HEK293 (cell line): ENCODE measurements at regions not wholly inside any gene's neighbourhood (a gene's known extent, or its start where the extent isn't known, plus 50 kb on each side); places are given as distances from the start of the nearest gene placed in this dataset.

ENCODE experiments used
- CTCF ChIA-PET: fragments of 350-600 bp; formaldehyde crosslinking; extraction: SDS; loops from one replicate; lab custom pipeline; 2021; ENCODE audit warnings: antibody characterized with exemption; lab: Yijun Ruan, JAX
- POLR2A ChIA-PET: fragments of 300-600 bp; formaldehyde crosslinking; extraction: SDS; loops from one replicate; lab custom pipeline; 2020; ENCODE audit warnings: antibody characterized with exemption, inconsistent platforms; lab: Yijun Ruan, JAX
- H3K27ac ChIP-seq: fragments of 200-500 bp; sonication (Bioruptor generic); 2 replicates; pipeline ENCODE4 v1.5.1; 2014; ENCODE audit warnings: low read depth, low read length, control low read depth, inconsistent platforms; ENCODE audit errors: extremely low read depth
- H3K36me3 ChIP-seq, 2 experiments: fragments of 200-500 bp in 1 of 2; sonication (Bioruptor generic) in 1 of 2; 1 replicate in 1 of 2; 2 replicates in 1 of 2; pipeline ENCODE4 v1.5.1; 2014 to 2017; ENCODE audit warnings: inconsistent platforms in 2 of 2, low read length in 2 of 2; ENCODE audit not compliant: control insufficient read depth in 2 of 2, insufficient read depth in 1 of 2
- H3K4me1 ChIP-seq: fragments of 200-500 bp; sonication (Bioruptor generic); 2 replicates; pipeline ENCODE4 v1.5.1; 2014; ENCODE audit warnings: mild to moderate bottlenecking, low read length, inconsistent platforms; ENCODE audit not compliant: control insufficient read depth, insufficient read depth
- H3K4me3 ChIP-seq: 2 replicates; pipeline ENCODE4 v1.5.1; 2011; ENCODE audit warnings: low read depth, mild to moderate bottlenecking, control low read depth, low read length, moderate library complexity
- H3K9me3 ChIP-seq: fragments of 200-500 bp; sonication (Bioruptor generic); 2 replicates; pipeline ENCODE4 v1.5.1; 2014; ENCODE audit warnings: low read depth, low read length, inconsistent platforms; ENCODE audit not compliant: control insufficient read depth, insufficient read depth
- BCL11A ChIP-seq: fragments of 450-650 bp; formaldehyde crosslinking; IDR thresholded peaks from 2 replicates; pipeline ENCODE4 v1.5.1; 2016; ENCODE audit warnings: low read depth, missing biosample characterization, missing genetic modification characterization
- BCL11B ChIP-seq: fragments of 450-650 bp; formaldehyde crosslinking; IDR thresholded peaks from 2 replicates; pipeline ENCODE4 v1.5.1; 2016; ENCODE audit warnings: low read depth, missing biosample characterization, missing genetic modification characterization
- FEZF1 ChIP-seq: fragments of 450-650 bp; formaldehyde crosslinking; IDR thresholded peaks from 2 replicates; pipeline ENCODE4 v1.5.1; 2016; ENCODE audit warnings: missing biosample characterization, missing genetic modification characterization
- HOXD13 ChIP-seq: sonication (generic); formaldehyde crosslinking; IDR thresholded peaks from 2 replicates; pipeline ENCODE4 v1.8.0; 2022; ENCODE audit warnings: missing genetic modification reagents, borderline replicate concordance
- KLF10 ChIP-seq: fragments of 450-650 bp; IDR thresholded peaks from 2 replicates; pipeline ENCODE4 v1.5.1; 2018; ENCODE audit warnings: missing biosample characterization, mild to moderate bottlenecking, missing genetic modification characterization
- OSR2 ChIP-seq: fragments of 450-650 bp; formaldehyde crosslinking; IDR thresholded peaks from 2 replicates; pipeline ENCODE4 v1.5.1; 2016; ENCODE audit warnings: missing biosample characterization, missing genetic modification characterization
- SP3 ChIP-seq: fragments of 450-650 bp; formaldehyde crosslinking; IDR thresholded peaks from 2 replicates; pipeline ENCODE4 v1.5.1; 2016; ENCODE audit warnings: missing biosample characterization, missing genetic modification characterization
- ZBTB17 ChIP-seq: fragments of 450-650 bp; formaldehyde crosslinking; IDR thresholded peaks from 2 replicates; pipeline ENCODE4 v1.5.1; 2016; ENCODE audit warnings: missing biosample characterization, missing genetic modification characterization
- ZEB2 ChIP-seq: fragments of 450-650 bp; formaldehyde crosslinking; IDR thresholded peaks from 2 replicates; pipeline ENCODE4 v1.5.1; 2016; ENCODE audit warnings: missing biosample characterization, missing genetic modification characterization
- ZFHX2 ChIP-seq: fragments of 450-650 bp; formaldehyde crosslinking; conservative IDR thresholded peaks from 2 replicates; pipeline ENCODE4 v1.5.1; 2016; ENCODE audit warnings: missing biosample characterization, missing genetic modification characterization
- ZNF10 ChIP-seq: fragments of 450-650 bp; formaldehyde crosslinking; IDR thresholded peaks from 2 replicates; pipeline ENCODE4 v1.5.1; 2017; ENCODE audit warnings: missing biosample characterization, missing genetic modification characterization
- ZNF155 ChIP-seq: fragments of 450-650 bp; formaldehyde crosslinking; IDR thresholded peaks from 2 replicates; pipeline ENCODE4 v1.5.1; 2016; ENCODE audit warnings: missing biosample characterization, missing genetic modification characterization
- ZNF366 ChIP-seq: fragments of 450-650 bp; formaldehyde crosslinking; conservative IDR thresholded peaks from 2 replicates; pipeline ENCODE4 v1.5.1; 2016; ENCODE audit warnings: missing biosample characterization, missing genetic modification characterization
- ZNF544 ChIP-seq: fragments of 450-650 bp; formaldehyde crosslinking; IDR thresholded peaks from 2 replicates; pipeline ENCODE4 v1.5.0; 2017; ENCODE audit warnings: missing biosample characterization, missing genetic modification characterization
- ZNF626 ChIP-seq: fragments of 450-650 bp; sonication (Bioruptor Pico); formaldehyde crosslinking; IDR thresholded peaks from 2 replicates; pipeline ENCODE4 v1.5.1; 2018; ENCODE audit warnings: missing biosample characterization, missing genetic modification characterization, inconsistent platforms
- ZNF629 ChIP-seq: fragments of 450-650 bp; formaldehyde crosslinking; IDR thresholded peaks from 2 replicates; pipeline ENCODE4 v1.5.1; 2017; ENCODE audit warnings: missing biosample characterization, missing genetic modification characterization
- ZNF654 ChIP-seq: fragments of 450-650 bp; formaldehyde crosslinking; IDR thresholded peaks from 2 replicates; pipeline ENCODE4 v1.5.1; 2016; ENCODE audit warnings: low read depth, missing biosample characterization, missing genetic modification characterization
- ZNF792 ChIP-seq: fragments of 450-650 bp; formaldehyde crosslinking; IDR thresholded peaks from 2 replicates; pipeline ENCODE4 v1.5.1; 2016; ENCODE audit warnings: missing biosample characterization, missing genetic modification characterization
- ZSCAN16 ChIP-seq: fragments of 450-650 bp; formaldehyde crosslinking; IDR thresholded peaks from 2 replicates; pipeline ENCODE4 v1.5.1; 2016; ENCODE audit warnings: missing biosample characterization, missing genetic modification characterization
- TF ChIP-seq, protein P1 (sequence below): fragments of 450-650 bp; formaldehyde crosslinking; IDR thresholded peaks from 2 replicates; pipeline ENCODE4 v1.5.1; 2016; ENCODE audit warnings: missing biosample characterization, missing genetic modification characterization
- TF ChIP-seq, protein P2 (sequence below): fragments of 450-650 bp; formaldehyde crosslinking; conservative IDR thresholded peaks from 2 replicates; pipeline ENCODE4 v1.5.1; 2016; ENCODE audit warnings: low read depth, missing biosample characterization, missing genetic modification characterization
- TF ChIP-seq, protein P3 (sequence below): fragments of 450-650 bp; formaldehyde crosslinking; IDR thresholded peaks from 2 replicates; pipeline ENCODE4 v1.5.1; 2016; ENCODE audit warnings: missing biosample characterization, missing genetic modification characterization
- TF ChIP-seq, protein P4 (sequence below): fragments of 450-650 bp; formaldehyde crosslinking; IDR thresholded peaks from 2 replicates; pipeline ENCODE4 v1.5.1; 2016; ENCODE audit warnings: missing biosample characterization, missing genetic modification characterization, low read depth
- TF ChIP-seq, protein P5 (sequence below): fragments of 450-650 bp; formaldehyde crosslinking; IDR thresholded peaks from 2 replicates; pipeline ENCODE4 v1.5.1; 2017; ENCODE audit warnings: missing biosample characterization, missing genetic modification characterization
- TF ChIP-seq, protein P6 (sequence below): fragments of 450-650 bp; formaldehyde crosslinking; IDR thresholded peaks from 2 replicates; pipeline ENCODE4 v1.5.1; 2016; ENCODE audit warnings: missing biosample characterization, missing genetic modification characterization

DNA sequence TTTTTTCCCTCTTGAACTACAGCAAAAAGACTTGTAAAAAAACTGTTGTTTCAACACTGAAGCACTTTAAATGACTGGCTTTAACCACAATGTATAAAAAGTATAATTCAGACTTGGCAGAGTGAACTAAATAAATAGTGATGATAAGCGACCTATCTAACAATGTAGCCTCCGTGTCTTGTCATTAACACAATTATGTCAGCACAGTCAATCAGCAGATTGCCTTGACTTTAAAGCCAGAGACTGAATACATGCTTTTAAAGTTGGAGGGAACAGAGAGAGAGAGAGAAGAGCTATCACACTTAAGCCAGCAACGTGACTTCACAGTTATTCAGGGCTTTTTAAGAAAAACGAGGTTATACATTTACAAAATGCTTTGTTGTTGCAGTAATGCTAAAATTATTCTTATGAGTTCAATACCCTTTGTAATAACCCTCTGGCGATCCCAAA lies 378.1 kb downstream of the LMO4 start:
- Histone ChIP-seq H3K4me1 (peaks cover 14% of the 10 kb centered on the region), H3K4me3 (no peak overlapping the region), H3K9me3 (no peaks in the 10 kb centered on the region), H3K27ac (peak overlapping the region; percentile 60), H3K36me3 (no peaks in the 10 kb centered on the region)
- CTCF ChIA-PET, result interaction anchor here (1.1 to 2.1 kb wide), 2 partner anchors 247 to 380 kb away, joined by 4 to 6 read pairs; no protein-coding TSS in a partner anchor
- POLR2A ChIA-PET, result no interaction called here
- TF ChIP-seq, protein P1, sequence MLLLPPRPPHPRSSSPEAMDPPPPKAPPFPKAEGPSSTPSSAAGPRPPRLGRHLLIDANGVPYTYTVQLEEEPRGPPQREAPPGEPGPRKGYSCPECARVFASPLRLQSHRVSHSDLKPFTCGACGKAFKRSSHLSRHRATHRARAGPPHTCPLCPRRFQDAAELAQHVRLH, result peak; percentile 79; the same call in 1 of the 2 replicates
- TF ChIP-seq BCL11A (tag by site-specific recombination) (peak; percentile 97), ZNF10 (tag by site-specific recombination) (peak; percentile 22; the same call in 1 of the 2 replicates), ZNF155 (tag by site-specific recombination) (no peak), ZFHX2 (tag by site-specific recombination) (no peak), ZNF654 (tag by site-specific recombination) (no peak), ZNF544 (tag by site-specific recombination) (no peak), BCL11B (tag by site-specific recombination) (peak; percentile 93), ZEB2 (tag by site-specific recombination) (peak; percentile 84), ZSCAN16 (tag by site-specific recombination) (peak; percentile 26; the same call in 1 of the 2 replicates), HOXD13 (CRISPR knock-in tag) (peak; percentile 74), ZNF626 (tag by site-specific recombination) (peak; percentile 68; the same call in 1 of the 2 replicates), KLF10 (tag by site-specific recombination) (peak; percentile 36; the same call in 1 of the 2 replicates), SP3 (tag by site-specific recombination) (no peak), ZNF366 (tag by site-specific recombination) (peak; percentile 37; the same call in 1 of the 2 replicates), FEZF1 (peak; percentile 97), ZNF792 (tag by site-specific recombination) (no peak), ZNF629 (tag by site-specific recombination) (peak; percentile 69), ZBTB17 (peak; percentile 29; the same call in 1 of the 2 replicates), OSR2 (tag by site-specific recombination) (peak; percentile 95)
- TF ChIP-seq, protein P2, sequence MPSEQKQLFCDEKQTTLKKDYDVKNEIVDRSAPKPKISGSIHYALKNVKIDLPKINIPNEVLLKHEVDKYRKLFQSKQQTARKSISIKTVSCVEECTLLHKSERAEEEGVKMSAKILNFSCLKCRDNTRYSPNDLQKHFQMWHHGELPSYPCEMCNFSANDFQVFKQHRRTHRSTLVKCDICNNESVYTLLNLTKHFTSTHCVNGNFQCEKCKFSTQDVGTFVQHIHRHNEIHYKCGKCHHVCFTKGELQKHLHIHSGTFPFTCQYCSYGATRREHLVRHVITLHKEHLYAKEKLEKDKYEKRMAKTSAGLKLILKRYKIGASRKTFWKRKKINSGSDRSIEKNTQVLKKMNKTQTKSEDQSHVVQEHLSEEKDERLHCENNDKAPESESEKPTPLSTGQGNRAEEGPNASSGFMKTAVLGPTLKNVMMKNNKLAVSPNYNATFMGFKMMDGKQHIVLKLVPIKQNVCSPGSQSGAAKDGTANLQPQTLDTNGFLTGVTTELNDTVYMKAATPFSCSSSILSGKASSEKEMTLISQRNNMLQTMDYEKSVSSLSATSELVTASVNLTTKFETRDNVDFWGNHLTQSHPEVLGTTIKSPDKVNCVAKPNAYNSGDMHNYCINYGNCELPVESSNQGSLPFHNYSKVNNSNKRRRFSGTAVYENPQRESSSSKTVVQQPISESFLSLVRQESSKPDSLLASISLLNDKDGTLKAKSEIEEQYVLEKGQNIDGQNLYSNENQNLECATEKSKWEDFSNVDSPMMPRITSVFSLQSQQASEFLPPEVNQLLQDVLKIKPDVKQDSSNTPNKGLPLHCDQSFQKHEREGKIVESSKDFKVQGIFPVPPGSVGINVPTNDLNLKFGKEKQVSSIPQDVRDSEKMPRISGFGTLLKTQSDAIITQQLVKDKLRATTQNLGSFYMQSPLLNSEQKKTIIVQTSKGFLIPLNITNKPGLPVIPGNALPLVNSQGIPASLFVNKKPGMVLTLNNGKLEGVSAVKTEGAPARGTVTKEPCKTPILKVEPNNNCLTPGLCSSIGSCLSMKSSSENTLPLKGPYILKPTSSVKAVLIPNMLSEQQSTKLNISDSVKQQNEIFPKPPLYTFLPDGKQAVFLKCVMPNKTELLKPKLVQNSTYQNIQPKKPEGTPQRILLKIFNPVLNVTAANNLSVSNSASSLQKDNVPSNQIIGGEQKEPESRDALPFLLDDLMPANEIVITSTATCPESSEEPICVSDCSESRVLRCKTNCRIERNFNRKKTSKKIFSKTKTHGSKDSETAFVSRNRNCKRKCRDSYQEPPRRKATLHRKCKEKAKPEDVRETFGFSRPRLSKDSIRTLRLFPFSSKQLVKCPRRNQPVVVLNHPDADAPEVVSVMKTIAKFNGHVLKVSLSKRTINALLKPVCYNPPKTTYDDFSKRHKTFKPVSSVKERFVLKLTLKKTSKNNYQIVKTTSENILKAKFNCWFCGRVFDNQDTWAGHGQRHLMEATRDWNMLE (tag by site-specific recombination), result 0 out of 2 replicates have a peak, but pooled peaks have one; percentile 51
- TF ChIP-seq, protein P3, sequence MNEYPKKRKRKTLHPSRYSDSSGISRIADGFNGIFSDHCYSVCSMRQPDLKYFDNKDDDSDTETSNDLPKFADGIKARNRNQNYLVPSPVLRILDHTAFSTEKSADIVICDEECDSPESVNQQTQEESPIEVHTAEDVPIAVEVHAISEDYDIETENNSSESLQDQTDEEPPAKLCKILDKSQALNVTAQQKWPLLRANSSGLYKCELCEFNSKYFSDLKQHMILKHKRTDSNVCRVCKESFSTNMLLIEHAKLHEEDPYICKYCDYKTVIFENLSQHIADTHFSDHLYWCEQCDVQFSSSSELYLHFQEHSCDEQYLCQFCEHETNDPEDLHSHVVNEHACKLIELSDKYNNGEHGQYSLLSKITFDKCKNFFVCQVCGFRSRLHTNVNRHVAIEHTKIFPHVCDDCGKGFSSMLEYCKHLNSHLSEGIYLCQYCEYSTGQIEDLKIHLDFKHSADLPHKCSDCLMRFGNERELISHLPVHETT, result 0 out of 2 replicates have a peak, but pooled peaks have one; percentile 50
- TF ChIP-seq, protein P4, sequence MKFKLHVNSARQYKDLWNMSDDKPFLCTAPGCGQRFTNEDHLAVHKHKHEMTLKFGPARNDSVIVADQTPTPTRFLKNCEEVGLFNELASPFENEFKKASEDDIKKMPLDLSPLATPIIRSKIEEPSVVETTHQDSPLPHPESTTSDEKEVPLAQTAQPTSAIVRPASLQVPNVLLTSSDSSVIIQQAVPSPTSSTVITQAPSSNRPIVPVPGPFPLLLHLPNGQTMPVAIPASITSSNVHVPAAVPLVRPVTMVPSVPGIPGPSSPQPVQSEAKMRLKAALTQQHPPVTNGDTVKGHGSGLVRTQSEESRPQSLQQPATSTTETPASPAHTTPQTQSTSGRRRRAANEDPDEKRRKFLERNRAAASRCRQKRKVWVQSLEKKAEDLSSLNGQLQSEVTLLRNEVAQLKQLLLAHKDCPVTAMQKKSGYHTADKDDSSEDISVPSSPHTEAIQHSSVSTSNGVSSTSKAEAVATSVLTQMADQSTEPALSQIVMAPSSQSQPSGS (tag by site-specific recombination), result 0 out of 2 replicates have a peak, but pooled peaks have one; percentile 9
- TF ChIP-seq, protein P5, sequence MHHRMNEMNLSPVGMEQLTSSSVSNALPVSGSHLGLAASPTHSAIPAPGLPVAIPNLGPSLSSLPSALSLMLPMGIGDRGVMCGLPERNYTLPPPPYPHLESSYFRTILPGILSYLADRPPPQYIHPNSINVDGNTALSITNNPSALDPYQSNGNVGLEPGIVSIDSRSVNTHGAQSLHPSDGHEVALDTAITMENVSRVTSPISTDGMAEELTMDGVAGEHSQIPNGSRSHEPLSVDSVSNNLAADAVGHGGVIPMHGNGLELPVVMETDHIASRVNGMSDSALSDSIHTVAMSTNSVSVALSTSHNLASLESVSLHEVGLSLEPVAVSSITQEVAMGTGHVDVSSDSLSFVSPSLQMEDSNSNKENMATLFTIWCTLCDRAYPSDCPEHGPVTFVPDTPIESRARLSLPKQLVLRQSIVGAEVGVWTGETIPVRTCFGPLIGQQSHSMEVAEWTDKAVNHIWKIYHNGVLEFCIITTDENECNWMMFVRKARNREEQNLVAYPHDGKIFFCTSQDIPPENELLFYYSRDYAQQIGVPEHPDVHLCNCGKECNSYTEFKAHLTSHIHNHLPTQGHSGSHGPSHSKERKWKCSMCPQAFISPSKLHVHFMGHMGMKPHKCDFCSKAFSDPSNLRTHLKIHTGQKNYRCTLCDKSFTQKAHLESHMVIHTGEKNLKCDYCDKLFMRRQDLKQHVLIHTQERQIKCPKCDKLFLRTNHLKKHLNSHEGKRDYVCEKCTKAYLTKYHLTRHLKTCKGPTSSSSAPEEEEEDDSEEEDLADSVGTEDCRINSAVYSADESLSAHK (tag by site-specific recombination), result peak; percentile 89
- TF ChIP-seq, protein P6, sequence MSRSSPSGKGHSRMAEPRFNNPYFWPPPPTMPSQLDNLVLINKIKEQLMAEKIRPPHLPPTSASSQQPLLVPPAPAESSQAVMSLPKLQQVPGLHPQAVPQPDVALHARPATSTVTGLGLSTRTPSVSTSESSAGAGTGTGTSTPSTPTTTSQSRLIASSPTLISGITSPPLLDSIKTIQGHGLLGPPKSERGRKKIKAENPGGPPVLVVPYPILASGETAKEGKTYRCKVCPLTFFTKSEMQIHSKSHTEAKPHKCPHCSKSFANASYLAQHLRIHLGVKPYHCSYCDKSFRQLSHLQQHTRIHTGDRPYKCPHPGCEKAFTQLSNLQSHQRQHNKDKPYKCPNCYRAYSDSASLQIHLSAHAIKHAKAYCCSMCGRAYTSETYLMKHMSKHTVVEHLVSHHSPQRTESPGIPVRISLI (tag by site-specific recombination), result peak; percentile 40; the same call in 1 of the 2 replicates
